HG02588 (cell line): ENCODE measurements at regions not wholly inside any gene's neighbourhood (a gene's known extent, or its start where the extent isn't known, plus 50 kb on each side); places are given as distances from the start of the nearest gene placed in this dataset.

Experiments
- ATAC-seq: cut with Tn5 transposase; IDR thresholded peaks from one replicate; pipeline ENCODE4 v1.9.1; 2021; ENCODE audit warnings: mild to moderate bottlenecking, moderate library complexity; ENCODE audit not compliant: unreplicated experiment

DNA sequence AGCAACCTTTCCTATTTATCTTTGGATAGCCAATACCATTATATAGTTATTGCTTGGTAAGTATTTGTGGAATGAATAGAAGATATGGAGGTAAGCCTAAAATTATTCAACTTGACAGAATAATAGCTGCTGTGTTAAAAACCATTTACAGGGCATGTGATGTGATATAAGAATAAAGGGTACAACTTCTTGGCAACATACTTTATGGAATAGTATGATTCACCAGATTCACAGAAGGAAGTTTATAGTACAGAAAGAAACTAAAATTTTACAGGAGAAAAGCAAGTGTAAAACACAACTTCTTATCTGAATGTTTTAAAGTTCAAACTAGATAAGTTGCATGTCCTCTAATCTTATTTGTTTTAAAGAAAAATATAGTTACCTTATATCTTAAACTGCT, 186.4 kb upstream of the ZRANB2 start:
- no peak for ATAC-seq

GRCh38 chr1:71264039-71264438, 183.2 kb upstream of the ZRANB2 start:
- ATAC-seq: no peak

DNA sequence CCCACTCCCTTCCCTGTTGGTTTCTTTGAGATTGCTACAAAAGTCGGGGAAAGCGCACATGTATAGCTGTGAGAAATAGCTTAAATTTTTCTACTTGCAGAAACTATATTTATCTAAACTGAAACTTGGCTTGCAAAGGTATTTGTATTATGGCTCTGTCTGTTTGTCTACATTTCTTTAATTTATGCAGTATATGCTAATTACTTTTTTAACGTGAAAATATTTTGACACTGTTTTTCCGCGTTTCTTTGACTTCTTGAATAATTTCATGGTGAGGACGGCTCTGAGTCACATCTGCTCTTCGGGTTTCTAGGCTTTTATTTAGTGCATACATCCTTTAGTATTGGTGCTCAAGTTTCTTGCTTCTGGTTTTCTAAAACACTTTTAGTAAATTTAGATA, 182.1 kb upstream of the ZRANB2 start:
- ATAC-seq: no peak

GRCh38 chr1:71252900-71253299, 172.1 kb upstream of the ZRANB2 start:
- no peak for ATAC-seq

DNA sequence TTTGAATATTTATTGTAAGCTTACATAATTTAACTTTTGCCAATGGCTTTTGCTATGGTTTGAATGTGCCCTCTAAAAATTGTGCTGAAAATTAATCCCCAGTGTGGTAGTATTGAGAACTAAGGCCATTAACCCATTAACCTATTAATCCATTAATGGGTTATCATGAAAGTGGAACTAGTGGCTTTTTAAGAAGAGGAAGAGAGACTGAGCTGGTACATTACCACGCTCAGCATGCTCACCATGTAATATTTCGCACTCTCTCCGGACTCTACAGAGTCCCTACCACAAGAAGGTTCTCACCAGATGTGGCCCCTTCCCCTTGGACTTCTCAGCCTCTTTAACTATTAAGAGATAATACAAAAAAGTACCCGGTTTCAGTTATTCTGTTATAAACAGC, 164.4 kb upstream of the ZRANB2 start:
- no peak for ATAC-seq

DNA sequence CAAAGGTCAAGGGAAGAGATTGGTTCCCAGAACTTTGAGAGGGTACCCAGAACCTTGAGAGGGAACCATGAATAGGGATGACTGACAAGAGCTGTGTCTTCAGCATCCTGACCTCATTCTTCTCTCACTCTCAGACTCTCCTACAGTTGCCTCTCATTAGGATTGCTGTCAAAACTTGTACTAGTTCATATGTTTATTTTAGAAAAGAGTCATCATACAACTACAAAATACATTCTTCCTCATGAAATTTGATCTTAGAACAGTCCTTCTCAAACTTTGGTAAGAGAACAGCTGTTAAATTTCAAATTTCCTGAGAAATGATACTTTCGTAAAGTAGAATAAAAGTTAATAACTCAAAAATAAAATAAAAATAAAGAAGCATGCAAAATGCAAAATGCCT, 161.4 kb upstream of the ZRANB2 start:
- ATAC-seq: no peak

DNA sequence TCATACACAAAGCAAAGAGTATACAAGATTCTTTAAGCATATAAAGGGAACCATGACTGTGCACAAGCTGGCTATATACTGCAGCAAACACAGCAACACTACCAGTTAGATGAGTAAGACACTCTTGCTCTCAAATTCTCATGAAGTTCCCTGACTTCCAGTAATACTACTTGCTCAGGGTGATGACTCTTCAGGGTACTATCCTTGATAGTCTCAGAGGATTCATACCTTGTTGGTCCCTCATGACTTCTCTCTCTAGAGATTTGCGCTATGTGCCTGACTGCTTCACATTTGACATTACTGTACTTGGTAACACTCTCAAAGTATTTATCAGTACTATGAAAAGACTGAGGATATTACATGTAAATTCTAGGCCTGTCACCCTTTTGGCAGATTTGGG, 159.8 kb upstream of the ZRANB2 start:
- no peak for ATAC-seq

GRCh38 chr1:71236503-71236902, 155.7 kb upstream of the ZRANB2 start:
- ATAC-seq: no peak

- ATAC-seq: no peak
Measured at GRCh38 chr1:71233645-71234044, 152.8 kb upstream of the ZRANB2 start.

DNA sequence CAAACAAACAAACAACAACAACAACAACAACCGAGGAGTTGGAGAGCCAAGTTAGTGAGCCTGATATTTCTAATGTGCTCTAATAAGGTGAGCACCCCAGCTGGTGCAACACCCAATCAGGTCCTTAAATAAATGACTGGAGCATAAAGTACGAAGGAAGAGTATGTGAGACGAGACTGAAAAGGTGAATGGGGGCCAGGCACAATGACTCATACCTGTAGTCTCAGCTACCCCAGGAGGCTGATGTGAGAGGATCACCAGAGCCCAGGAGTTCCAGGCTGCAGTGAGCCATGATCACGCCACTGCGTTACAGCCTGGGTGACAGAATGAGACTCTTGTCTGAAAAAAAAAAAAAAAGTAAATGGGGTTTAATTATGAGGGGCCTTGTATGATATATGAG, 152.0 kb upstream of the ZRANB2 start:
- no peak for ATAC-seq

GRCh38 chr1:71232166-71232763, 151.4 kb upstream of the ZRANB2 start:
- ATAC-seq: no peak

GRCh38 chr1:71231751-71232150, 150.9 kb upstream of the ZRANB2 start:
- no peak for ATAC-seq

- no peak for ATAC-seq
Measured at GRCh38 chr1:71228742-71229365, 148.0 kb upstream of the ZRANB2 start.

DNA sequence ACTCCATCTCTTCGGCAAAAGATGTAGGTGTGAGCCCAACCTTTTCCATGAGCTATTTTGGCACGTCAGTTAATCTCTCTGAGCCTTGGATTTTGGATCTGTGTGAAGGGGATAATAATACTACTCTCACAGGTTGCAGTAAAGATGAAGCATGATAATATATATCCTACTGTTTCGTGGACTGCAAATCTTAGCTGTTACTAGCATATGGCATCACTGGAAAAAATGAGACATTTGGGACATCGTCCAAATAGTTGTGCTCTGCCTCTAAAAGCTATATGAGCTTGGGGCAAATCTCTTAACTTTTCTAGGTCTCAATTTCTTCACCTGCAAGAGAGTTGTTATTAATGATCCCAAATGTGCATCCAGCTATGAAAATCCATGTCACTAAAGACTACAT, 147.4 kb upstream of the ZRANB2 start:
- ATAC-seq: no peak

DNA sequence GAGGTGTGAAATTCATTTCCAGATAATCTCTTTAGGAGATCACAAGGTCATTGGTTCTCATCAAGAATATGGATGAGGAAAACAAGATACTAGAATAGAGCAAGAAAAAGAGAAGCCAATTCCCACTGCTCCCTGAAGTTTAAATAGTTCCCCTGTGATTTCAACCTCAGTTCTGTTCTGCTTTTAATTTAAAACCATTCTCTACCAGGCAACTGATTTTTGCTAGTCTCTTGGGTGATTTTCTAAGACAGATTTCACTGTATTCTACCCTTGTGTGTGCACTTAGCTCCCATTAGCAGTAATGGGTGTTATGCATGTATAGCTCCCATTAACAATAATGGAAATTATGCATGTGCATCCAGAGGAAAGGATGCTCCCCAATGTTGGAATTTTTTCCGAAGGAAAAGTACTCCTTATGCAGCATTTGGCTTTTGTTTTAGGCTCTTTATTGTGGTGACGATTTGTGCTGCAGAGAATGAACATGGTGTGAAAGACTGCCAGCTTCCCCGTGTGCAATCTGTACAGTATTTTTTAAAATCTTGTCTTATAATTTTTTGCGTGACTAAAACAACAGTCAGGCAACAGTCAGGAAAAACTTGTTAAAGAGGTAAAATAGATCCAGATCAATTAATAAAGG, 144.0 kb upstream of the ZRANB2 start:
- ATAC-seq: no peak

DNA sequence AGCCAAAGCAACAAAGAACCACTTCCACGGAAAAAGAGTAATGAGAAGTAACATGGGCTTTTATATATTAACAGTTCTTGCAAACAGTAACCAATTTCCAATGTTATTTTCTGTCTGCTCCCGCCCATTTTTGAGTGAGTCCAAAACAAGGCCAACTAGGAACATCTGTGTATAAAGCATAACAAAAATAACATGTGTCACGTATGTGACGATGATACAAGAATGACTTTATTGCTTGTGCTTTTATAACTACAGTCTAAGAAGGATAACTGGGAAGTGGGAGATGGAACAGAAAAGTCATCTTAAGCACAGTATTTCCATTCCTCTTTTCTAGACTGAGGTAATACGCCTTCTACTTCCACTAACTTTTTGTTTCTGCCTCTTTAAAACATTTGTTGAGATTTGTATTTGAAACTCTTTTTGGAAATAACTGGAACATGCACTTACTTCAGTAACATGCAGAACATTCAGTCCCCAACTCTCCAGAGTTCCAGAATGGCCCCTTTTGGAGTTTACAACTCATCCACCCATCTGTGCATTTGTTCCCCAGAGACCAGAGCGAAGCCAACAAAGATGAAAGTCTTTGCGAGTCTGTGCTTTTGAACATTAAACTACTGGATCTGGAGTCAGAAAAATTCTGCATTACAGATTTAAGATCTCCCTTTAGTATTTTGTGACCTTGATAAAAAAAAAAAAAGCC, 143.0 kb upstream of the ZRANB2 start:
- no peak for ATAC-seq

DNA sequence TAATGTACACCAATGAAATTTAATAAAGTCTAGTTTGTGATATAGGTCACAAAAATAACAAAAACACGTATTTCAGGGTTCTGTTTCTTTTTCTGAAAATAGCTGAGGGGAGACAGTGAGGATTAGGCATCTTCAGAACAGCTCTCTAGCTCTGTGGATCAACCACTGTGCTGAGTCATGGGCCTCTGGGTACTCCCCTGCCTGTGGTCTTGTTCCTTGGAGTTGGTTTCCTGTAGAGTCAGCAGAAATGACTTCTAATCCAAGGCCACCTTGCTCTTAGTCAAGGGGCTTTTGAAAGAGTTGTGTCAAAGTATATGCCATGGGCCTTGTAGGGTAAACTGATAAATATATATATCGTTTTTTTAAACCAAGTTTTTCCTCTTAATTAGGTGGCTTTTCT, 141.8 kb upstream of the ZRANB2 start:
- ATAC-seq: no peak

- no peak for ATAC-seq
Measured at GRCh38 chr1:71210718-71211117, 129.9 kb upstream of the ZRANB2 start.

DNA sequence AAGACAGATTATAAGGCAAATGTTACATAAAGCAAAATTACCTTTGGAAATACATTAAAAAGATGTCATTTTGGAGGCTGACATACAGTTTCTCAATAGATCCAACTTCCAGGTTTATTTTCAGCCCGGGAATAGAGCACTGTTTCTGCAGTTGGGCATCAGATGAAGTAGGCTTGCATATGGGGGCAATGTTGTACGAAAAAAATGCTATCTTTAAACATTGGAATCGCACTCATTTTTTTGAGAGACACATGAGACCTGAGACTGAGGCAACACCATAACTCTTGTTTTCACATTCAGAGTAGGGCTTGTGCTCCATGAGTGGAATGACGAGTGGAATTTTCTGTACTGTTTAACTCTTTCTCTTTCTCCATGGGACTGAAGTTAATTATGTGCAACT, 122.4 kb upstream of the ZRANB2 start:
- ATAC-seq: no peak

- ATAC-seq: no peak
Measured at GRCh38 chr1:71200503-71200902, 119.7 kb upstream of the ZRANB2 start.

GRCh38 chr1:71196685-71197084, 115.8 kb upstream of the ZRANB2 start:
- no peak for ATAC-seq

DNA sequence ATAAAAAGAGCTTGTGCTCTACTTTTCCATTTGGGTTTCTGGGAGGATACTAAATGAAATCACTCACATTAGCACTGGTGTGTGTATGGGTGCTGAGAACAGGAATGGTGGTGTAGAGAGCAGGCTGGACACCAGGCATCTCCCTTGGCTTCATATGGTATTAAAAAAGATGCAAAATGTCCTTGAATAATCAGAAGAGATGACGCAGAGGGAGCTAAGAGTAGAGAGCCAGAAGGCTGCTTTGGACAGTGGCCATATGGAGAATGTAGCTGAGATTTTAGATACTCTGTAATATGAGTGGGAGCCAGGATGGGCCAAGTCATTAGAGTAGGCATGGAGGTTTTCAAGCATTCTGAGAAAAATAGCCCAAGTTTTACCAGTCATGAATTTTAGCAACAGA, 112.3 kb upstream of the ZRANB2 start:
- no peak for ATAC-seq
